Fibroblast of lung (primary cell): ENCODE measurements at regions not wholly inside any gene's neighbourhood (a gene's known extent, or its start where the extent isn't known, plus 50 kb on each side); places are given as distances from the start of the nearest gene placed in this dataset.
"Not testable (repeated sequence)": the region's sequence is repeated elsewhere in the genome, so short reads cannot be mapped to it uniquely, and the experiment has no call there.

ENCODE experiments used
- DNase-seq, 2 donors: peaks; one replicate each; pipeline versions ENCODE4 v3.0.0 to v3.0.0-alpha.2; 2010; ENCODE audit warnings: low read depth in 2 of 2
- H2AFZ ChIP-seq: 2 replicates; pipeline ENCODE4 v1.5.1; 2012; ENCODE audit warnings: low read length, control low read depth, inconsistent platforms
- H3K27ac ChIP-seq: 2 replicates; pipeline ENCODE4 v1.5.1; 2011; ENCODE audit warnings: low read length, control low read depth; ENCODE audit not compliant: insufficient read depth
- H3K27me3 ChIP-seq: 2 replicates; pipeline ENCODE4 v1.5.1; 2011; ENCODE audit warnings: mild to moderate bottlenecking, low read length; ENCODE audit not compliant: control insufficient read depth, insufficient read depth
- H3K36me3 ChIP-seq: 2 replicates; pipeline ENCODE4 v1.5.1; 2011; ENCODE audit warnings: low read length; ENCODE audit not compliant: control insufficient read depth, insufficient read depth
- H3K4me1 ChIP-seq: 2 replicates; pipeline ENCODE4 v1.5.1; 2011; ENCODE audit warnings: low read length; ENCODE audit not compliant: control insufficient read depth, insufficient read depth; ENCODE audit errors: extremely low read depth
- H3K4me2 ChIP-seq: 2 replicates; pipeline ENCODE4 v1.5.1; 2011; ENCODE audit warnings: low read length, control low read depth; ENCODE audit not compliant: insufficient read depth; ENCODE audit errors: extremely low read depth
- H3K4me3 ChIP-seq, 4 experiments: fragments of 200-600 bp in 1 of 4; sonication (generic) in 1 of 4; replicated peaks in 1 of 4; 2 replicates each; pipeline ENCODE4 v1.5.1; 2011 to 2016; ENCODE audit warnings: low read length in 4 of 4, low read depth in 3 of 4, mild to moderate bottlenecking in 3 of 4, control low read depth in 2 of 4, inconsistent platforms in 1 of 4, mixed read lengths in 1 of 4; ENCODE audit not compliant: insufficient read depth in 1 of 4; ENCODE audit errors: control extremely low read depth in 1 of 4
- H3K79me2 ChIP-seq: 2 replicates; pipeline ENCODE4 v1.5.1; 2012; ENCODE audit warnings: mild to moderate bottlenecking, low read length, inconsistent platforms; ENCODE audit not compliant: control insufficient read depth, insufficient read depth
- H3K9ac ChIP-seq: 2 replicates; pipeline ENCODE4 v1.5.1; 2011; ENCODE audit warnings: mild to moderate bottlenecking, low read length, control low read depth; ENCODE audit not compliant: insufficient read depth
- H3K9me3 ChIP-seq: 2 replicates; pipeline ENCODE4 v1.5.1; 2012; ENCODE audit warnings: low read depth, low read length; ENCODE audit not compliant: control insufficient read depth, insufficient read depth
- H4K20me1 ChIP-seq: 2 replicates; pipeline ENCODE4 v1.5.1; 2011; ENCODE audit warnings: low read length; ENCODE audit not compliant: control insufficient read depth, insufficient read depth; ENCODE audit errors: extremely low read depth
- EZH2 ChIP-seq: IDR thresholded peaks from 2 replicates; pipeline ENCODE4 v1.5.1; 2012; ENCODE audit warnings: low read length, control low read depth, mild to moderate bottlenecking; ENCODE audit errors: missing control alignments
- TF ChIP-seq, protein P1 (sequence below), 2 donors: IDR thresholded peaks in 1 of 2; conservative IDR thresholded peaks in 1 of 2; 1 replicate in 1 of 2; 2 replicates in 1 of 2; pipeline ENCODE4 v1.5.1; 2011 to 2012; ENCODE audit warnings: low read length in 2 of 2, control low read depth in 1 of 2, inconsistent platforms in 1 of 2, low read depth in 1 of 2, mild to moderate bottlenecking in 1 of 2

- no peaks in the 10 kb centered on the region for H3K36me3 ChIP-seq
- no peaks in the 10 kb centered on the region for H3K27me3 ChIP-seq
- no peak overlapping the region for H3K27ac ChIP-seq
- no peak overlapping the region for H2AFZ ChIP-seq
- H3K4me1 ChIP-seq, result peaks cover 10% of the 10 kb centered on the region
- no peak overlapping the region for H3K4me3 ChIP-seq
- H4K20me1 ChIP-seq, result no peaks in the 10 kb centered on the region
- no peak for TF ChIP-seq EZH2
- TF ChIP-seq, protein P1, sequence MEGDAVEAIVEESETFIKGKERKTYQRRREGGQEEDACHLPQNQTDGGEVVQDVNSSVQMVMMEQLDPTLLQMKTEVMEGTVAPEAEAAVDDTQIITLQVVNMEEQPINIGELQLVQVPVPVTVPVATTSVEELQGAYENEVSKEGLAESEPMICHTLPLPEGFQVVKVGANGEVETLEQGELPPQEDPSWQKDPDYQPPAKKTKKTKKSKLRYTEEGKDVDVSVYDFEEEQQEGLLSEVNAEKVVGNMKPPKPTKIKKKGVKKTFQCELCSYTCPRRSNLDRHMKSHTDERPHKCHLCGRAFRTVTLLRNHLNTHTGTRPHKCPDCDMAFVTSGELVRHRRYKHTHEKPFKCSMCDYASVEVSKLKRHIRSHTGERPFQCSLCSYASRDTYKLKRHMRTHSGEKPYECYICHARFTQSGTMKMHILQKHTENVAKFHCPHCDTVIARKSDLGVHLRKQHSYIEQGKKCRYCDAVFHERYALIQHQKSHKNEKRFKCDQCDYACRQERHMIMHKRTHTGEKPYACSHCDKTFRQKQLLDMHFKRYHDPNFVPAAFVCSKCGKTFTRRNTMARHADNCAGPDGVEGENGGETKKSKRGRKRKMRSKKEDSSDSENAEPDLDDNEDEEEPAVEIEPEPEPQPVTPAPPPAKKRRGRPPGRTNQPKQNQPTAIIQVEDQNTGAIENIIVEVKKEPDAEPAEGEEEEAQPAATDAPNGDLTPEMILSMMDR (conservative IDR thresholded peaks at IDR 0.05 in 1 of 2, IDR thresholded peaks at IDR 0.05 in 1 of 2; ENCODE audit: low read depth in 1 of 2, low read length in 2 of 2), result no peak
- no peaks in the 10 kb centered on the region for H3K9me3 ChIP-seq
- no peak overlapping the region for H3K4me2 ChIP-seq
- no peak overlapping the region for H3K9ac ChIP-seq
- no peaks in the 10 kb centered on the region for H3K79me2 ChIP-seq
- peak; percentile 23 to 72 for DNase-seq
These were observed 136.6 kb upstream of the EPB41L4A start for GRCh38 chr5:112555691-112556090.

DNA sequence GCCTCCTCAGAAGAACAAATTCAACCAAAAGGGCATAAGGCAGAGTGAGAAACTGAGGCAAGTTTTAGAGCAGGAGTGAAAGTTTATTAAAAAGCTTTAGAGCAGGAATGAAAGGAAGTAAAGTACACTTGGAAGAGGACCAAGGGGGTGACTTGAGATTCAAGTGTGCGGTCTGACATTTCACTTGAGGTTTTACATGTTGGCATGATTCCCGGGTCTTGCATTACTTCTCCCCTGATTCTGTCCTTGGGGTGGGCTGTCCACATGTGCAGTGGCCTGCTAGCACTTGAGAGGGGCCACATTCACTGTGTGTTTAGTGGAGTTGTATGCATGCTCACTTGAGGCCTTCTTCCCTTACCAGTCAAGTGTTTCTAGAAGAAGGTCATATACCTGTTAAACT, 140.4 kb upstream of the EPB41L4A start:
- not testable (repeated sequence) for H3K27me3 ChIP-seq, H3K36me3 ChIP-seq, H3K79me2 ChIP-seq, H3K4me3 ChIP-seq, H3K27ac ChIP-seq, H3K9me3 ChIP-seq, H3K9ac ChIP-seq, H2AFZ ChIP-seq, H4K20me1 ChIP-seq, H3K4me2 ChIP-seq
- H3K4me1 ChIP-seq, result peaks cover 10% of the 10 kb centered on the region
- peak; percentile 58 to 64 for DNase-seq

DNA sequence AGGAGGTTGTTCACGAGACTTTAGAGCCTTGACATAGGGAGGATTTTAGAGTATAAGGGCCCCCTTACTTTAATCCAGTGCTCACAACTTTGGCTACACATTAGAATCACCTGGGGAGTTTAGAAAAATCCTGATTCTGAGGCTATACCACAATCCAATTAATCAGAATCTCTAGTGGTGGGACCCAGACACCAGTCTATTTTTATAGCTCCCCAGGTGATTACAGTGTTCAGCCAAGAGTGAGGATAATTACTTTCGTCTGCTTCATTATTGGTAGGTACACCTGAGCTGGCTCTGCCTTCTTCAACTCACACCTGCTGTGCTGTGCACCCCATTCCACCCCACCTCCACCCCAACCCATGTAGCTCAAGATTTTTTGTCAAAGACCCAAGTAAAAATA, 141.3 kb upstream of the EPB41L4A start:
- H3K27me3 ChIP-seq, result no peaks in the 10 kb centered on the region
- no peaks in the 10 kb centered on the region for H3K79me2 ChIP-seq
- H4K20me1 ChIP-seq, result no peaks in the 10 kb centered on the region
- H3K36me3 ChIP-seq, result no peaks in the 10 kb centered on the region
- H2AFZ ChIP-seq, result no peak overlapping the region
- H3K9me3 ChIP-seq, result no peaks in the 10 kb centered on the region
- no peak overlapping the region for H3K9ac ChIP-seq
- no peak for TF ChIP-seq EZH2
- TF ChIP-seq, protein P1 (conservative IDR thresholded peaks at IDR 0.05 in 1 of 2, IDR thresholded peaks at IDR 0.05 in 1 of 2; ENCODE audit: low read depth in 1 of 2, low read length in 2 of 2), result no peak
- H3K4me3 ChIP-seq, result no peak overlapping the region
- no peak overlapping the region for H3K4me2 ChIP-seq
- DNase-seq, result no peak
- no peak overlapping the region for H3K27ac ChIP-seq
- peaks cover 4% of the 10 kb centered on the region for H3K4me1 ChIP-seq
